GM18868 (cell line): ENCODE measurements at regions not wholly inside any gene's neighbourhood (a gene's known extent, or its start where the extent isn't known, plus 50 kb on each side); places are given as distances from the start of the nearest gene placed in this dataset.

Experiments
- ATAC-seq: cut with Tn5 transposase; IDR thresholded peaks from one replicate; pipeline ENCODE4 v1.9.1; 2021; ENCODE audit warnings: mild to moderate bottlenecking, moderate library complexity; ENCODE audit not compliant: unreplicated experiment

- no peak for ATAC-seq
Observed at GRCh38 chr15:46682969-46683791, 1034.1 kb upstream of the SEMA6D start.

GRCh38 chr15:46685096-46685495 is 1032.2 kb upstream of the SEMA6D start:
- no peak for ATAC-seq

- no peak for ATAC-seq
Observed at GRCh38 chr15:46685681-46686080, 1031.6 kb upstream of the SEMA6D start.

- no peak for ATAC-seq
Observed at GRCh38 chr15:46696281-46696680, 1021.0 kb upstream of the SEMA6D start.

- ATAC-seq: no peak
Observed at GRCh38 chr15:46701346-46701745, 1016.0 kb upstream of the SEMA6D start.

- no peak for ATAC-seq
Observed at GRCh38 chr15:46701896-46702295, 1015.4 kb upstream of the SEMA6D start.

- ATAC-seq: peak; percentile 78
Observed at GRCh38 chr15:46703020-46703861, 1014.1 kb upstream of the SEMA6D start.

GRCh38 chr15:46703871-46704637 is 1013.3 kb upstream of the SEMA6D start:
- peak; percentile 52 for ATAC-seq

- ATAC-seq: no peak
Observed at GRCh38 chr15:46707452-46707851, 1009.9 kb upstream of the SEMA6D start.

- ATAC-seq: no peak
Observed at GRCh38 chr15:46708226-46708625, 1009.1 kb upstream of the SEMA6D start.

- ATAC-seq: no peak
Observed at GRCh38 chr15:46709460-46710083, 1007.7 kb upstream of the SEMA6D start.

GRCh38 chr15:46710401-46710960 is 1006.8 kb upstream of the SEMA6D start:
- ATAC-seq: no peak

GRCh38 chr15:46713045-46713444 is 1004.3 kb upstream of the SEMA6D start:
- ATAC-seq: no peak

GRCh38 chr15:46714950-46715349 is 1002.4 kb upstream of the SEMA6D start:
- ATAC-seq: no peak

GRCh38 chr15:46723308-46723707 is 994.0 kb upstream of the SEMA6D start:
- ATAC-seq: no peak

GRCh38 chr15:46732060-46732459 is 985.2 kb upstream of the SEMA6D start:
- ATAC-seq: peak; percentile 73

- peak; percentile 71 for ATAC-seq
Observed at GRCh38 chr15:46735115-46735514, 982.2 kb upstream of the SEMA6D start.

- ATAC-seq: no peak
Observed at GRCh38 chr15:46751303-46751702, 966.0 kb upstream of the SEMA6D start.

GRCh38 chr15:46753946-46754345 is 963.4 kb upstream of the SEMA6D start:
- no peak for ATAC-seq

GRCh38 chr15:46763091-46763490 is 954.2 kb upstream of the SEMA6D start:
- no peak for ATAC-seq
